Keratinocyte (primary cell): ENCODE measurements at regions not wholly inside any gene's neighbourhood (a gene's known extent, or its start where the extent isn't known, plus 50 kb on each side); places are given as distances from the start of the nearest gene placed in this dataset.

Experiments used
- DNase-seq: peaks from one replicate; pipeline ENCODE4 v3.0.0-alpha.2; 2011; ENCODE audit warnings: low read depth, missing footprints, low spot score
- FAIRE-seq: peaks from 2 replicates; lab custom pipeline; 2011; peaks lifted over from hg19 to GRCh38; lab: Jason Lieb, UNC
- H2AFZ ChIP-seq: 2 replicates; pipeline ENCODE4 v1.6.0; 2012; ENCODE audit warnings: low read length, control low read depth, inconsistent platforms; ENCODE audit not compliant: control insufficient read depth
- H3K27ac ChIP-seq: 2 replicates; pipeline ENCODE4 v1.5.1; 2011; ENCODE audit warnings: low read length; ENCODE audit not compliant: control insufficient read depth, insufficient read depth
- H3K27me3 ChIP-seq: 3 replicates; pipeline ENCODE4 v1.6.0; 2011; ENCODE audit warnings: low read length; ENCODE audit not compliant: control insufficient read depth, insufficient read depth; ENCODE audit errors: extremely low read depth
- H3K36me3 ChIP-seq, 2 experiments: 2 replicates in 1 of 2; 3 replicates in 1 of 2; pipeline ENCODE4 v1.5.1; 2011; ENCODE audit warnings: low read length in 2 of 2, mild to moderate bottlenecking in 1 of 2; ENCODE audit not compliant: control insufficient read depth in 2 of 2, insufficient read depth in 2 of 2; ENCODE audit errors: extremely low read depth in 1 of 2
- H3K4me1 ChIP-seq: 3 replicates; pipeline ENCODE4 v1.5.1; 2011; ENCODE audit warnings: low read length; ENCODE audit not compliant: control insufficient read depth, insufficient read depth; ENCODE audit errors: extremely low read depth
- H3K4me2 ChIP-seq: 3 replicates; pipeline ENCODE4 v1.6.0; 2011; ENCODE audit warnings: low read depth, low read length; ENCODE audit not compliant: control insufficient read depth, insufficient read depth; ENCODE audit errors: extremely low read depth
- H3K4me3 ChIP-seq, 3 experiments: fragments of 200-600 bp in 1 of 3; sonication (generic) in 1 of 3; 2 replicates in 2 of 3; 3 replicates in 1 of 3; pipeline ENCODE4 v1.5.1; 2011 to 2016; ENCODE audit warnings: low read length in 3 of 3, mild to moderate bottlenecking in 3 of 3, control low read depth in 2 of 3, inconsistent platforms in 1 of 3, low read depth in 1 of 3, mixed read lengths in 1 of 3, mixed run types in 1 of 3, moderate library complexity in 1 of 3; ENCODE audit not compliant: control insufficient read depth in 2 of 3, insufficient read depth in 2 of 3; ENCODE audit errors: extremely low read depth in 1 of 3
- H3K79me2 ChIP-seq: 2 replicates; pipeline ENCODE4 v1.6.0; 2012; ENCODE audit warnings: low read length; ENCODE audit not compliant: control insufficient read depth, insufficient read depth
- H3K9ac ChIP-seq: 3 replicates; pipeline ENCODE4 v1.6.0; 2011; ENCODE audit warnings: low read length; ENCODE audit not compliant: control insufficient read depth, insufficient read depth; ENCODE audit errors: extremely low read depth
- H3K9me1 ChIP-seq: 3 replicates; pipeline ENCODE4 v1.6.0; 2011; ENCODE audit warnings: low read length; ENCODE audit not compliant: control insufficient read depth, insufficient read depth; ENCODE audit errors: extremely low read depth
- H3K9me3 ChIP-seq: 2 replicates; pipeline ENCODE4 v1.5.1; 2012; ENCODE audit warnings: low read depth, low read length; ENCODE audit not compliant: control insufficient read depth
- H4K20me1 ChIP-seq: 3 replicates; pipeline ENCODE4 v1.6.0; 2011; ENCODE audit warnings: low read length; ENCODE audit not compliant: control insufficient read depth, insufficient read depth; ENCODE audit errors: extremely low read depth
- CTCF ChIP-seq, 3 experiments: IDR thresholded peaks in 1 of 3; conservative IDR thresholded peaks in 1 of 3; optimal IDR thresholded peaks in 1 of 3; 2 replicates in 2 of 3; 3 replicates in 1 of 3; pipeline versions ENCODE3 to v1.5.1; 2011; ENCODE audit warnings: low read length in 3 of 3, mild to moderate bottlenecking in 3 of 3, moderate library complexity in 2 of 3, control low read depth in 1 of 3, inconsistent platforms in 1 of 3; ENCODE audit not compliant: insufficient read depth in 2 of 3; ENCODE audit errors: extremely low read depth in 1 of 3
- EZH2 ChIP-seq: IDR thresholded peaks from one replicate; pipeline ENCODE4 v1.6.1; 2012; ENCODE audit warnings: inconsistent platforms, mild to moderate bottlenecking, low read length, moderate library complexity
- dilution Hi-C: fragments of 300-500 bp; cut with MboI; formaldehyde crosslinking; loops from one replicate; pipeline ENCODE4 v1.7.0; 2020; ENCODE audit warnings: low sequenced_read_pairs; ENCODE audit not compliant: extremely low pct_ligation_motif_present

GRCh38 chr12:19890024-19890423 lies 450.7 kb downstream of the AEBP2 start:
- no peaks in the 10 kb centered on the region for H3K4me1 ChIP-seq
- H3K4me2 ChIP-seq: no peak overlapping the region
- no peaks in the 10 kb centered on the region for H3K27me3 ChIP-seq
- no peaks in the 10 kb centered on the region for H3K36me3 ChIP-seq
- H2AFZ ChIP-seq: no peak overlapping the region
- H3K9me3 ChIP-seq: no peaks in the 10 kb centered on the region
- dilution Hi-C loops: no loop called here
- H3K27ac ChIP-seq: no peak overlapping the region
- H3K4me3 ChIP-seq: no peak overlapping the region
- no peak for FAIRE-seq
- H3K9me1 ChIP-seq: no peaks in the 10 kb centered on the region
- H3K9ac ChIP-seq: no peak overlapping the region
- DNase-seq: no peak
- H3K79me2 ChIP-seq: no peaks in the 10 kb centered on the region
- no peaks in the 10 kb centered on the region for H4K20me1 ChIP-seq
- TF ChIP-seq CTCF (optimal IDR thresholded peaks at IDR 0.05 in 1 of 3, IDR thresholded peaks at IDR 0.05 in 1 of 3, conservative IDR thresholded peaks at IDR 0.05 in 1 of 3; ENCODE audit: extremely low read depth in 1 of 3, insufficient read depth in 2 of 3, low read length in 3 of 3) (no peak), EZH2 (no peak)

GRCh38 chr12:19891936-19892591 lies 452.8 kb downstream of the AEBP2 start:
- Histone ChIP-seq H4K20me1 (no peaks in the 10 kb centered on the region), H3K27ac (no peak overlapping the region), H3K9me1 (no peaks in the 10 kb centered on the region), H2AFZ (no peak overlapping the region), H3K27me3 (no peaks in the 10 kb centered on the region), H3K4me1 (no peaks in the 10 kb centered on the region), H3K36me3 (no peaks in the 10 kb centered on the region), H3K4me2 (no peak overlapping the region), H3K79me2 (no peaks in the 10 kb centered on the region), H3K9ac (no peak overlapping the region), H3K4me3 (no peak overlapping the region), H3K9me3 (no peaks in the 10 kb centered on the region)
- FAIRE-seq (no peak), DNase-seq (no peak)
- no peak for TF ChIP-seq CTCF (optimal IDR thresholded peaks at IDR 0.05 in 1 of 3, IDR thresholded peaks at IDR 0.05 in 1 of 3, conservative IDR thresholded peaks at IDR 0.05 in 1 of 3; ENCODE audit: extremely low read depth in 1 of 3, insufficient read depth in 2 of 3, low read length in 3 of 3)
- TF ChIP-seq EZH2: no peak
- dilution Hi-C loops: no loop called here
